GM13977 (cell line): ENCODE measurements at regions not wholly inside any gene's neighbourhood (a gene's known extent, or its start where the extent isn't known, plus 50 kb on each side); places are given as distances from the start of the nearest gene placed in this dataset.
A peak's percentile ranks its signal among the peaks of the same experiment; 100 is the strongest.

Source experiments
- DNase-seq: peaks from one replicate; pipeline ENCODE4 v3.0.0; 2012; ENCODE audit warnings: low spot score
- CTCF ChIP-seq: IDR thresholded peaks from 2 replicates; pipeline ENCODE4 v1.5.1; 2012; ENCODE audit warnings: mild to moderate bottlenecking, control low read depth; ENCODE audit not compliant: insufficient read depth; ENCODE audit errors: extremely low read depth, missing control alignments
- in situ Hi-C: fragments of 300-500 bp; cut with MboI; formaldehyde crosslinking; loops from one replicate; pipeline ENCODE4 v1.12.0; 2022; ENCODE audit warnings: low sequenced_read_pairs, low pct_unique_long_range_greater_than_20kb, mixed read lengths, inconsistent platforms; ENCODE audit not compliant: unreplicated experiment

GRCh38 chr1:34455121-34455520 is 278.4 kb downstream of the C1orf94 start:
- DNase-seq = no peak
- TF ChIP-seq CTCF = no peak
- in situ Hi-C loops = no loop called here

GRCh38 chr1:34460193-34460592 is 283.5 kb downstream of the C1orf94 start:
- peak; percentile 76 for TF ChIP-seq CTCF
- peak; percentile 67 for DNase-seq
- in situ Hi-C loops = loop anchor here (5.0 kb wide), 1 partner anchor 132 kb away; no protein-coding TSS in a partner anchor

- in situ Hi-C loops = no loop called here
- no peak for DNase-seq
- no peak for TF ChIP-seq CTCF
These were observed 284.4 kb upstream of the GJB5 start for GRCh38 chr1:34470401-34470800.

GRCh38 chr1:34474566-34474965 is 280.3 kb upstream of the GJB5 start:
- TF ChIP-seq CTCF = no peak
- no peak for DNase-seq
- in situ Hi-C loops = no loop called here

GRCh38 chr1:34476371-34476770 is 278.5 kb upstream of the GJB5 start:
- no peak for DNase-seq
- in situ Hi-C loops = no loop called here
- no peak for TF ChIP-seq CTCF

GRCh38 chr1:34477632-34478141 is 277.2 kb upstream of the GJB5 start:
- TF ChIP-seq CTCF = no peak
- DNase-seq = no peak
- in situ Hi-C loops = no loop called here

- no peak for DNase-seq
- no peak for TF ChIP-seq CTCF
- in situ Hi-C loops = no loop called here
These were observed 276.3 kb upstream of the GJB5 start for GRCh38 chr1:34478515-34479076.
